ENCODE measurements at regions not wholly inside any gene's neighbourhood (a gene's known extent, or its start where the extent isn't known, plus 50 kb on each side); places are given as distances from the start of the nearest gene placed in this dataset.

GRCh38 chr5:105134328-105134727, 1571.7 kb upstream of the NUDT12 start:
- H3K27me3 ChIP-seq = no peaks in the 10 kb centered on the region
- H3K36me3 ChIP-seq = no peaks in the 10 kb centered on the region
- H3K27ac ChIP-seq = no peak overlapping the region
- H3K4me1 ChIP-seq = no peaks in the 10 kb centered on the region
- H3K4me3 ChIP-seq = no peak overlapping the region
- TF ChIP-seq, protein P1, sequence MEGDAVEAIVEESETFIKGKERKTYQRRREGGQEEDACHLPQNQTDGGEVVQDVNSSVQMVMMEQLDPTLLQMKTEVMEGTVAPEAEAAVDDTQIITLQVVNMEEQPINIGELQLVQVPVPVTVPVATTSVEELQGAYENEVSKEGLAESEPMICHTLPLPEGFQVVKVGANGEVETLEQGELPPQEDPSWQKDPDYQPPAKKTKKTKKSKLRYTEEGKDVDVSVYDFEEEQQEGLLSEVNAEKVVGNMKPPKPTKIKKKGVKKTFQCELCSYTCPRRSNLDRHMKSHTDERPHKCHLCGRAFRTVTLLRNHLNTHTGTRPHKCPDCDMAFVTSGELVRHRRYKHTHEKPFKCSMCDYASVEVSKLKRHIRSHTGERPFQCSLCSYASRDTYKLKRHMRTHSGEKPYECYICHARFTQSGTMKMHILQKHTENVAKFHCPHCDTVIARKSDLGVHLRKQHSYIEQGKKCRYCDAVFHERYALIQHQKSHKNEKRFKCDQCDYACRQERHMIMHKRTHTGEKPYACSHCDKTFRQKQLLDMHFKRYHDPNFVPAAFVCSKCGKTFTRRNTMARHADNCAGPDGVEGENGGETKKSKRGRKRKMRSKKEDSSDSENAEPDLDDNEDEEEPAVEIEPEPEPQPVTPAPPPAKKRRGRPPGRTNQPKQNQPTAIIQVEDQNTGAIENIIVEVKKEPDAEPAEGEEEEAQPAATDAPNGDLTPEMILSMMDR (IDR thresholded peaks at IDR 0.05) = no peak
- DNase-seq (no peak), ATAC-seq (no peak)
- intact Hi-C loops (cut with DNase I) = no loop called here
- peaks cover 0 to 22% (median 0%) of the 10 kb centered on the region in 11 donors for H3K9me3 ChIP-seq

GRCh38 chr5:105133087-105133486, 1570.5 kb upstream of the NUDT12 start:
- Histone ChIP-seq H3K27ac (no peak overlapping the region), H3K27me3 (no peaks in the 10 kb centered on the region), H3K4me3 (no peak overlapping the region), H3K36me3 (no peaks in the 10 kb centered on the region), H3K9me3 (peaks cover 0 to 20% (median 0%) of the 10 kb centered on the region in 11 donors), H3K4me1 (no peaks in the 10 kb centered on the region)
- TF ChIP-seq, protein P1 (IDR thresholded peaks at IDR 0.05) = no peak
- intact Hi-C loops (cut with DNase I) = no loop called here
- DNase-seq (no peak), ATAC-seq (no peak)
- 82 to 88% methylated on average over 3 of the region's 3 CpGs for WGBS, 2 donors

DNA sequence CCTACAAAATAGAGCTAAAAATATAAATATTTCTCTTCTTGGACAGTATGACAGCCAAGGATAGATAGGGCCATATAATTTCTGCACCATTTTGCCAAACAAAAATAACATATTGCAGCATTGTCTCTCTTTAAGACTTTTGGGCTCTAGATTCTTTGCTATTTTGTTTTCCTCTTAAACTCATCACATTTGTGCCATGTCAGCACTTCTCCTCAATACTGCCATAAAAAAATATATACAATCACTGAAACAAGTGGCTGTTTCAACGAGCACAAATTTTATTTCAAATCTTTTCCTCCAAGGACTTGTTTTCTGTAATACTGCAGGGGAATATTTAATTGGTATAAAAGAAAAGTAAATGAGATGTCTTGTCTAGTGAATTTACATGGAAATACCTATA, 1570.0 kb upstream of the NUDT12 start:
- ATAC-seq = no peak
- DNase-seq = no peak
- TF ChIP-seq, protein P1 (IDR thresholded peaks at IDR 0.05) = no peak
- H3K27ac ChIP-seq = no peak overlapping the region
- no peaks in the 10 kb centered on the region for H3K36me3 ChIP-seq
- intact Hi-C loops (cut with DNase I) = no loop called here
- 69 to 80% methylated on average over 1 of the region's 1 CpG for WGBS, 2 donors
- peaks cover 0 to 18% (median 0%) of the 10 kb centered on the region in 11 donors for H3K9me3 ChIP-seq
- H3K4me1 ChIP-seq = no peaks in the 10 kb centered on the region
- no peaks in the 10 kb centered on the region for H3K27me3 ChIP-seq
- no peak overlapping the region for H3K4me3 ChIP-seq

DNA sequence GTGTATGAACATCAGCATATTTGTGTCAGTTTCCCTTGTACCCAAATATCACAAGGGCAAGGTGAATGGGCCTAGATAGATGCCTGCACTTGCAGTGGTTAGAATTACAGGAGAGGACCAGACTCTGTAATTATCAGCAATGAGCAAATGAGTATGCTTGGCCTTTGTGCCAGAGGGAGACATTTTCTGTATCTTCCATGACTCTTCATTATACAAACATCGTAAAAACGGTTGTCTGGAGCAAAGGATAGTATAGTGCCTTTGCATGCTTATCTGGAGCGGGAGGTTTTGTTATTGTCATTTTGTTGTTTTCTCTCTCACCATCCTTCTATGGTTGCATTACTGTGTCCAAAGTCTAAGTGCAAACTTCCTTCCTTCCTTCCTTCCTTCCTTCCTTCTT, 1568.5 kb upstream of the NUDT12 start:
- Histone ChIP-seq H3K4me3 (no peak overlapping the region), H3K27me3 (no peaks in the 10 kb centered on the region), H3K27ac (no peak overlapping the region), H3K36me3 (no peaks in the 10 kb centered on the region), H3K9me3 (peaks cover 0 to 9% (median 0%) of the 10 kb centered on the region in 11 donors), H3K4me1 (no peaks in the 10 kb centered on the region)
- intact Hi-C loops (cut with DNase I) = no loop called here
- ATAC-seq (no peak), DNase-seq (no peak)
- 90 to 95% methylated on average over 3 of the region's 3 CpGs for WGBS, 2 donors
- TF ChIP-seq, protein P1 (IDR thresholded peaks at IDR 0.05) = no peak

GRCh38 chr5:105101577-105101976, 1539.0 kb upstream of the NUDT12 start:
- Histone ChIP-seq H3K36me3 (no peaks in the 10 kb centered on the region), H3K27me3 (no peaks in the 10 kb centered on the region), H3K9me3 (peaks cover 0 to 3% (median 0%) of the 10 kb centered on the region in 11 donors), H3K4me3 (no peak overlapping the region), H3K4me1 (no peaks in the 10 kb centered on the region), H3K27ac (no peak overlapping the region)
- intact Hi-C loops (cut with DNase I) = no loop called here
- DNase-seq (no peak), ATAC-seq (no peak)
- 39 to 43% methylated on average over 2 of the region's 2 CpGs for WGBS, 2 donors
- TF ChIP-seq, protein P1 (IDR thresholded peaks at IDR 0.05) = no peak
